Neuronal stem cell (in vitro differentiated cells): ENCODE measurements at regions not wholly inside any gene's neighbourhood (a gene's known extent, or its start where the extent isn't known, plus 50 kb on each side); places are given as distances from the start of the nearest gene placed in this dataset.

Source experiments
- DNase-seq: peaks from one replicate; pipeline ENCODE4 v3.0.0-alpha.2; 2013; ENCODE audit warnings: low spot score
- H2AFZ ChIP-seq: one replicate; pipeline ENCODE4 v1.6.1; 2013; ENCODE audit warnings: mild to moderate bottlenecking, low read length, inconsistent platforms
- H2AK5ac ChIP-seq: 2 replicates; pipeline ENCODE4 v1.6.1; 2013; ENCODE audit warnings: low read depth, mild to moderate bottlenecking, inconsistent platforms, low read length, moderate library complexity, mixed read lengths
- H2BK120ac ChIP-seq: 2 replicates; pipeline ENCODE4 v1.6.1; 2013; ENCODE audit warnings: low read depth, mild to moderate bottlenecking, inconsistent platforms, low read length, moderate library complexity, mixed read lengths
- H2BK12ac ChIP-seq: one replicate; pipeline ENCODE4 v1.6.1; 2013; ENCODE audit warnings: low read length, inconsistent platforms
- H2BK15ac ChIP-seq: 2 replicates; pipeline ENCODE4 v1.6.1; 2013; ENCODE audit warnings: mild to moderate bottlenecking, low read length, inconsistent platforms, mixed read lengths
- H2BK5ac ChIP-seq: one replicate; pipeline ENCODE4 v1.6.1; 2013; ENCODE audit warnings: inconsistent platforms, mild to moderate bottlenecking, low read length, moderate library complexity
- H3K14ac ChIP-seq: one replicate; pipeline ENCODE4 v1.6.1; 2013; ENCODE audit warnings: low read length, inconsistent platforms
- H3K18ac ChIP-seq: 2 replicates; pipeline ENCODE4 v1.6.1; 2013; ENCODE audit warnings: low read length, inconsistent platforms
- H3K23ac ChIP-seq: 2 replicates; pipeline ENCODE4 v1.6.1; 2013; ENCODE audit warnings: low read depth, mild to moderate bottlenecking, mixed read lengths, low read length, inconsistent platforms; ENCODE audit not compliant: poor library complexity
- H3K27ac ChIP-seq: replicated peaks from 3 replicates; pipeline ENCODE4 v1.5.1; 2013; ENCODE audit warnings: low read length, inconsistent platforms
- H3K27me3 ChIP-seq, 3 experiments: 2 replicates each; pipeline ENCODE4 v1.6.1; 2013; ENCODE audit warnings: low read length in 3 of 3, mild to moderate bottlenecking in 2 of 3, inconsistent platforms in 1 of 3, low read depth in 1 of 3, mixed read lengths in 1 of 3, moderate library complexity in 1 of 3; ENCODE audit not compliant: control insufficient read depth in 3 of 3, insufficient read depth in 3 of 3
- H3K36me3 ChIP-seq, 2 donors: replicated peaks in 1 of 2; 2 replicates each; pipeline ENCODE4 v1.6.1; 2013; ENCODE audit warnings: low read length in 2 of 2; ENCODE audit not compliant: control insufficient read depth in 2 of 2, insufficient read depth in 2 of 2
- H3K4ac ChIP-seq: 2 replicates; pipeline ENCODE4 v1.6.1; 2013; ENCODE audit warnings: inconsistent platforms, mild to moderate bottlenecking, low read length, moderate library complexity
- H3K4me1 ChIP-seq, 2 donors: 1 replicate in 1 of 2; 2 replicates in 1 of 2; pipeline ENCODE4 v1.6.1; 2013; ENCODE audit warnings: low read length in 2 of 2, low read depth in 1 of 2; ENCODE audit not compliant: control insufficient read depth in 2 of 2, insufficient read depth in 1 of 2
- H3K4me2 ChIP-seq: one replicate; pipeline ENCODE4 v1.6.1; 2013; ENCODE audit warnings: mild to moderate bottlenecking, low read length, inconsistent platforms; ENCODE audit not compliant: insufficient read depth, poor library complexity, severe bottlenecking
- H3K4me3 ChIP-seq, 2 donors: 2 replicates each; pipeline ENCODE4 v1.5.1; 2013; ENCODE audit warnings: low read length in 2 of 2, mild to moderate bottlenecking in 2 of 2, inconsistent platforms in 1 of 2, moderate library complexity in 1 of 2
- H3K79me1 ChIP-seq: one replicate; pipeline ENCODE4 v1.6.1; 2013; ENCODE audit warnings: low read depth, mild to moderate bottlenecking, inconsistent platforms, low read length, moderate library complexity
- H3K9ac ChIP-seq: one replicate; pipeline ENCODE4 v1.6.1; 2013; ENCODE audit warnings: mild to moderate bottlenecking, low read depth, low read length, inconsistent platforms; ENCODE audit not compliant: poor library complexity
- H3K9me3 ChIP-seq, 2 donors: replicated peaks in 1 of 2; 2 replicates each; pipeline versions ENCODE3 to v1.6.1; 2013; ENCODE audit warnings: low read length in 2 of 2, mild to moderate bottlenecking in 2 of 2, inconsistent platforms in 1 of 2, low read depth in 1 of 2, mixed read lengths in 1 of 2, moderate library complexity in 1 of 2; ENCODE audit not compliant: control insufficient read depth in 2 of 2, insufficient read depth in 1 of 2
- H4K8ac ChIP-seq: one replicate; pipeline ENCODE4 v1.6.1; 2013; ENCODE audit warnings: low read depth, mild to moderate bottlenecking, inconsistent platforms, low read length, moderate library complexity
- H4K91ac ChIP-seq: one replicate; pipeline ENCODE4 v1.6.1; 2013; ENCODE audit warnings: low read length, low read depth, mild to moderate bottlenecking, inconsistent platforms; ENCODE audit not compliant: poor library complexity
- WGBS, 2 donors: extraction: QIAGEN DNeasy Blood & Tissue Kit; methylation state at CpG; one replicate each; pipeline ENCODE4 v1.1.7; 2013; ENCODE audit warnings: missing lambda C conversion rate in 2 of 2, mixed read lengths in 1 of 2; ENCODE audit not compliant: insufficient read length in 2 of 2, insufficient replicate concordance in 1 of 2; ENCODE audit errors: extremely low coverage in 2 of 2; 5-methylcytosine and 5-hydroxymethylcytosine counted together

- no peak overlapping the region for H3K14ac ChIP-seq
- no peaks in the 10 kb centered on the region for H3K9me3 ChIP-seq
- H3K4me2 ChIP-seq = no peak overlapping the region
- no peak overlapping the region for H3K27ac ChIP-seq
- no peak overlapping the region for H3K9ac ChIP-seq
- no peak overlapping the region for H2AFZ ChIP-seq
- H2BK120ac ChIP-seq = no peak overlapping the region
- no peak overlapping the region for H2AK5ac ChIP-seq
- H3K4me3 ChIP-seq = no peak overlapping the region
- H3K4ac ChIP-seq = no peak overlapping the region
- no peak overlapping the region for H2BK5ac ChIP-seq
- no peaks in the 10 kb centered on the region for H3K27me3 ChIP-seq
- no peak overlapping the region for H3K23ac ChIP-seq
- no peak overlapping the region for H4K91ac ChIP-seq
- no peaks in the 10 kb centered on the region for H3K36me3 ChIP-seq
- H2BK12ac ChIP-seq = no peak overlapping the region
- no peak for DNase-seq
- no CpG with 5 or more reads among the region's 17 CpGs for WGBS, 2 donors
- no peak overlapping the region for H3K18ac ChIP-seq
- no peaks in the 10 kb centered on the region for H3K4me1 ChIP-seq
- H2BK15ac ChIP-seq = no peak overlapping the region
- no peaks in the 10 kb centered on the region for H3K79me1 ChIP-seq
- peak overlapping the region; percentile 23 for H4K8ac ChIP-seq
These were observed 1365.4 kb downstream of the FSCB start for GRCh38 chr14:43141636-43142191.

DNA sequence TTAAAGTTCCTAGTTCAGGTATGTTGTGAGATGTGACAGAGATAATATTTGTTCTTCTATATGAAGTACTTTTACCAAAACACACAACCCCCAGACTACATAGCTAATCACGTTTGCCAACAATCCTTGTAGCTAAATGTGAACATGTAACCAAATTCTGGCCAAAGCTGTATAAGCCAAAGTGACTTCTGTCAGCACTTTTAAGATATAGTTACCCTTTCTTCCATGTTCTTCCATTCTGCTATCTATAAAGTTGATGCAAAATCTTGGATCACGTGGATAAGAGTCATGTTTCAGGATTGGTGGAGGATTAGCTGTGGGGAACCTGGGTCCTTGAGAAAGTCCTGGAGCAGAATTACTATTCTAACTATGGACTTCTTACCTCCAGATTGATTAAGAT, 1366.6 kb downstream of the FSCB start:
- Histone ChIP-seq H3K9me3 (peaks cover 0 to 2% of the 10 kb centered on the region in 2 donors), H2BK120ac (no peak overlapping the region), H2BK15ac (no peak overlapping the region), H2AFZ (no peak overlapping the region), H4K8ac (no peak overlapping the region), H3K18ac (no peak overlapping the region), H3K4me2 (no peak overlapping the region), H3K4me3 (no peak overlapping the region), H3K4me1 (no peaks in the 10 kb centered on the region), H2BK12ac (no peak overlapping the region), H3K9ac (no peak overlapping the region), H2AK5ac (no peak overlapping the region), H4K91ac (no peak overlapping the region), H3K36me3 (no peaks in the 10 kb centered on the region), H3K27me3 (no peaks in the 10 kb centered on the region), H3K79me1 (no peaks in the 10 kb centered on the region), H3K14ac (no peak overlapping the region), H2BK5ac (no peak overlapping the region), H3K23ac (no peak overlapping the region), H3K27ac (no peak overlapping the region), H3K4ac (no peak overlapping the region)
- no peak for DNase-seq
- WGBS, 2 donors = no CpG with 5 or more reads among the region's 2 CpGs

DNA sequence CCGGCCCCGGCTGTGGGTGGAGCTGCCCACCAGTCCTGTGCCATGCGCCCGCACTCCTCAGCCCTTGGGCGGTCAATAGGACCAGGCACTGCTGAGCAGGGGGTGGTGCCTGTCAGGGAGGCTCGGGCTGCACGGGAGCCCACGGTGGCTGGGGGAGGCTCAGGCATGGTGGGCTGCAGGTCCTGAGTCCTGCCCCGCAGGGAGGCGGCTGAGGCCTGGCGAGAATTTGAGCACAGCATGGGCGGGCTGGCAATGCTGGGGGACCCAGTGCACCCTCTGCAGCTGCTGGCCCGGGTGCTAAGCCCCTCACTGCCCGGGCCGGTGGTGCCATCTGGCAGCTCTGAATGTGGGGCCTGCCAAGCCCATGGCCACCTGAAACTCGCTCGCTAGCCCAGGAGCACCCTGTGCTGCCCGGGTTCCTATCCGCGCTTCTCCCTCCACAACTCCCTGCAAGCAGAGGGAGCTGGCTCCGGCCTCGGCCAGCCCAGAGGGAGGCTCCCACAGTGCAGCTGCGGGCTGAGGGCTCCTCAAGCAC, 1371.1 kb downstream of the FSCB start:
- Histone ChIP-seq H2BK12ac (no peak overlapping the region), H3K9ac (no peak overlapping the region), H4K8ac (no peak overlapping the region), H3K14ac (no peak overlapping the region), H2AFZ (no peak overlapping the region), H3K4ac (no peak overlapping the region), H3K27ac (no peak overlapping the region), H3K18ac (no peak overlapping the region), H4K91ac (no peak overlapping the region), H3K23ac (no peak overlapping the region), H3K4me2 (no peak overlapping the region), H2AK5ac (no peak overlapping the region), H2BK120ac (no peak overlapping the region), H3K79me1 (no peaks in the 10 kb centered on the region), H2BK5ac (no peak overlapping the region), H2BK15ac (no peak overlapping the region), H3K27me3 (no peaks in the 10 kb centered on the region), H3K9me3 (peaks cover 0 to 2% of the 10 kb centered on the region in 2 donors), H3K4me1 (no peaks in the 10 kb centered on the region), H3K36me3 (no peaks in the 10 kb centered on the region), H3K4me3 (peak overlapping the region in 1 of 2 donors; percentile 9)
- DNase-seq = no peak
- WGBS, 2 donors = no CpG with 5 or more reads among the region's 23 CpGs

- Histone ChIP-seq H3K18ac (no peak overlapping the region), H2BK12ac (no peak overlapping the region), H3K4me2 (no peak overlapping the region), H3K36me3 (no peaks in the 10 kb centered on the region), H2AK5ac (no peak overlapping the region), H3K79me1 (no peaks in the 10 kb centered on the region), H2BK15ac (no peak overlapping the region), H2AFZ (no peak overlapping the region), H3K4ac (no peak overlapping the region), H3K4me1 (no peaks in the 10 kb centered on the region), H3K27ac (no peak overlapping the region), H2BK120ac (no peak overlapping the region), H3K23ac (no peak overlapping the region), H3K4me3 (no peak overlapping the region), H3K27me3 (no peaks in the 10 kb centered on the region), H3K14ac (no peak overlapping the region), H4K91ac (no peak overlapping the region), H3K9ac (no peak overlapping the region), H3K9me3 (peaks cover 0 to 2% of the 10 kb centered on the region in 2 donors), H4K8ac (no peak overlapping the region), H2BK5ac (no peak overlapping the region)
- WGBS, 2 donors = no CpG with 5 or more reads among the region's 1 CpG
- no peak for DNase-seq
These were observed 1374.6 kb downstream of the FSCB start for GRCh38 chr14:43132441-43132840.
